ENCODE measurements at regions not wholly inside any gene's neighbourhood (a gene's known extent, or its start where the extent isn't known, plus 50 kb on each side); places are given as distances from the start of the nearest gene placed in this dataset.

GRCh38 chr22:47548953-47549740, 786.7 kb downstream of the TBC1D22A start:
- TF ChIP-seq EZH2 (IDR thresholded peaks at IDR 0.05; ENCODE audit: insufficient read depth, poor library complexity, severe bottlenecking) (no peak), EZH2phosphoT487 (IDR thresholded peaks at IDR 0.05; ENCODE audit: insufficient read depth, low read depth) (no peak)
